ENCODE measurements at regions not wholly inside any gene's neighbourhood (a gene's known extent, or its start where the extent isn't known, plus 50 kb on each side); places are given as distances from the start of the nearest gene placed in this dataset.

DNA sequence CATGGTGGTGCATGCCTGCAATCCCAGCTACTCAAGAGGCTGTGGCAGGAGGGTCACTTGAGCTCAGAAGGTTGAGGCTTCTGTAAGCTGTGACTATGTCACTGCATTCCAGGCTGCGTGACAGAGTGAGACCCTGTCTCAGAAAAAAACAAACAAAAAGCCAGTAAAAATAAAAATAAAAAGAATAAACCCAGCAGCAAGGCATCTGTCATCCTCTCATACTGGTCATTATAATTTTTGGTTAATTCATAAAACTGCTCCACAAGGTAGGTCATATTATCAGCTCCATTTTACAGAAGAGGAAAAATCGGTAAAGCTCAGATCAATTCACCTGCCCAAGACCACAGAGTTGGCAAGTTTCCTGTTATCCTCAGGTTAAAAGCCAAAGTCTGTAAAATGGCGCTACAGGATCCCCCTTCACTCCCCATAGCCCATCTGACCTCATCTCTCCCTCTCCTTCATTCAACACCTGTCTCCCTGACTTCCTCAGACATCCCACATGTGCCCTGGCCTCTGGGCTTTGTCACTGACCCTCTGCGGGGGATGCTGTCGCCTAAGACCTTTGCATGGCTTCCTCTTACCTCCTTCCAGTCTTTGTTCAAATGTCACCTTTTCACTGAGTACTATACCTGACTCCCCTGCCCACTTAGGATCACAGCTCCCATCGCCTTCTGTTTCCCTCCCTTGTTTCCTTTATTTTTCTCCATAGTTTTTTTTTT lies 213.2 kb upstream of the ZNF217 start:
- TF ChIP-seq, protein P1, sequence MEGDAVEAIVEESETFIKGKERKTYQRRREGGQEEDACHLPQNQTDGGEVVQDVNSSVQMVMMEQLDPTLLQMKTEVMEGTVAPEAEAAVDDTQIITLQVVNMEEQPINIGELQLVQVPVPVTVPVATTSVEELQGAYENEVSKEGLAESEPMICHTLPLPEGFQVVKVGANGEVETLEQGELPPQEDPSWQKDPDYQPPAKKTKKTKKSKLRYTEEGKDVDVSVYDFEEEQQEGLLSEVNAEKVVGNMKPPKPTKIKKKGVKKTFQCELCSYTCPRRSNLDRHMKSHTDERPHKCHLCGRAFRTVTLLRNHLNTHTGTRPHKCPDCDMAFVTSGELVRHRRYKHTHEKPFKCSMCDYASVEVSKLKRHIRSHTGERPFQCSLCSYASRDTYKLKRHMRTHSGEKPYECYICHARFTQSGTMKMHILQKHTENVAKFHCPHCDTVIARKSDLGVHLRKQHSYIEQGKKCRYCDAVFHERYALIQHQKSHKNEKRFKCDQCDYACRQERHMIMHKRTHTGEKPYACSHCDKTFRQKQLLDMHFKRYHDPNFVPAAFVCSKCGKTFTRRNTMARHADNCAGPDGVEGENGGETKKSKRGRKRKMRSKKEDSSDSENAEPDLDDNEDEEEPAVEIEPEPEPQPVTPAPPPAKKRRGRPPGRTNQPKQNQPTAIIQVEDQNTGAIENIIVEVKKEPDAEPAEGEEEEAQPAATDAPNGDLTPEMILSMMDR (IDR thresholded peaks at IDR 0.05) = no peak
- TF ChIP-seq EP300 (IDR thresholded peaks at IDR 0.05) = no peak
- no peak for TF ChIP-seq POLR2A (IDR thresholded peaks at IDR 0.05)
